Keratinocyte (primary cell): ENCODE measurements at regions not wholly inside any gene's neighbourhood (a gene's known extent, or its start where the extent isn't known, plus 50 kb on each side); places are given as distances from the start of the nearest gene placed in this dataset.
A peak's percentile ranks its signal among the peaks of the same experiment; 100 is the strongest.

ENCODE experiments used
- DNase-seq: peaks from one replicate; pipeline ENCODE4 v3.0.0-alpha.2; 2011; ENCODE audit warnings: low read depth, missing footprints, low spot score
- FAIRE-seq: peaks from 2 replicates; lab custom pipeline; 2011; peaks lifted over from hg19 to GRCh38; lab: Jason Lieb, UNC
- H2AFZ ChIP-seq: 2 replicates; pipeline ENCODE4 v1.6.0; 2012; ENCODE audit warnings: low read length, control low read depth, inconsistent platforms; ENCODE audit not compliant: control insufficient read depth
- H3K27ac ChIP-seq: 2 replicates; pipeline ENCODE4 v1.5.1; 2011; ENCODE audit warnings: low read length; ENCODE audit not compliant: control insufficient read depth, insufficient read depth
- H3K27me3 ChIP-seq: 3 replicates; pipeline ENCODE4 v1.6.0; 2011; ENCODE audit warnings: low read length; ENCODE audit not compliant: control insufficient read depth, insufficient read depth; ENCODE audit errors: extremely low read depth
- H3K36me3 ChIP-seq, 2 experiments: 2 replicates in 1 of 2; 3 replicates in 1 of 2; pipeline ENCODE4 v1.5.1; 2011; ENCODE audit warnings: low read length in 2 of 2, mild to moderate bottlenecking in 1 of 2; ENCODE audit not compliant: control insufficient read depth in 2 of 2, insufficient read depth in 2 of 2; ENCODE audit errors: extremely low read depth in 1 of 2
- H3K4me1 ChIP-seq: 3 replicates; pipeline ENCODE4 v1.5.1; 2011; ENCODE audit warnings: low read length; ENCODE audit not compliant: control insufficient read depth, insufficient read depth; ENCODE audit errors: extremely low read depth
- H3K4me2 ChIP-seq: 3 replicates; pipeline ENCODE4 v1.6.0; 2011; ENCODE audit warnings: low read depth, low read length; ENCODE audit not compliant: control insufficient read depth, insufficient read depth; ENCODE audit errors: extremely low read depth
- H3K4me3 ChIP-seq, 3 experiments: fragments of 200-600 bp in 1 of 3; sonication (generic) in 1 of 3; 2 replicates in 2 of 3; 3 replicates in 1 of 3; pipeline ENCODE4 v1.5.1; 2011 to 2016; ENCODE audit warnings: low read length in 3 of 3, mild to moderate bottlenecking in 3 of 3, control low read depth in 2 of 3, inconsistent platforms in 1 of 3, low read depth in 1 of 3, mixed read lengths in 1 of 3, mixed run types in 1 of 3, moderate library complexity in 1 of 3; ENCODE audit not compliant: control insufficient read depth in 2 of 3, insufficient read depth in 2 of 3; ENCODE audit errors: extremely low read depth in 1 of 3
- H3K79me2 ChIP-seq: 2 replicates; pipeline ENCODE4 v1.6.0; 2012; ENCODE audit warnings: low read length; ENCODE audit not compliant: control insufficient read depth, insufficient read depth
- H3K9ac ChIP-seq: 3 replicates; pipeline ENCODE4 v1.6.0; 2011; ENCODE audit warnings: low read length; ENCODE audit not compliant: control insufficient read depth, insufficient read depth; ENCODE audit errors: extremely low read depth
- H3K9me1 ChIP-seq: 3 replicates; pipeline ENCODE4 v1.6.0; 2011; ENCODE audit warnings: low read length; ENCODE audit not compliant: control insufficient read depth, insufficient read depth; ENCODE audit errors: extremely low read depth
- H3K9me3 ChIP-seq: 2 replicates; pipeline ENCODE4 v1.5.1; 2012; ENCODE audit warnings: low read depth, low read length; ENCODE audit not compliant: control insufficient read depth
- H4K20me1 ChIP-seq: 3 replicates; pipeline ENCODE4 v1.6.0; 2011; ENCODE audit warnings: low read length; ENCODE audit not compliant: control insufficient read depth, insufficient read depth; ENCODE audit errors: extremely low read depth
- CTCF ChIP-seq, 3 experiments: IDR thresholded peaks in 1 of 3; conservative IDR thresholded peaks in 1 of 3; optimal IDR thresholded peaks in 1 of 3; 2 replicates in 2 of 3; 3 replicates in 1 of 3; pipeline versions ENCODE3 to v1.5.1; 2011; ENCODE audit warnings: low read length in 3 of 3, mild to moderate bottlenecking in 3 of 3, moderate library complexity in 2 of 3, control low read depth in 1 of 3, inconsistent platforms in 1 of 3; ENCODE audit not compliant: insufficient read depth in 2 of 3; ENCODE audit errors: extremely low read depth in 1 of 3
- EZH2 ChIP-seq: IDR thresholded peaks from one replicate; pipeline ENCODE4 v1.6.1; 2012; ENCODE audit warnings: inconsistent platforms, mild to moderate bottlenecking, low read length, moderate library complexity
- dilution Hi-C: fragments of 300-500 bp; cut with MboI; formaldehyde crosslinking; loops from one replicate; pipeline ENCODE4 v1.7.0; 2020; ENCODE audit warnings: low sequenced_read_pairs; ENCODE audit not compliant: extremely low pct_ligation_motif_present

DNA sequence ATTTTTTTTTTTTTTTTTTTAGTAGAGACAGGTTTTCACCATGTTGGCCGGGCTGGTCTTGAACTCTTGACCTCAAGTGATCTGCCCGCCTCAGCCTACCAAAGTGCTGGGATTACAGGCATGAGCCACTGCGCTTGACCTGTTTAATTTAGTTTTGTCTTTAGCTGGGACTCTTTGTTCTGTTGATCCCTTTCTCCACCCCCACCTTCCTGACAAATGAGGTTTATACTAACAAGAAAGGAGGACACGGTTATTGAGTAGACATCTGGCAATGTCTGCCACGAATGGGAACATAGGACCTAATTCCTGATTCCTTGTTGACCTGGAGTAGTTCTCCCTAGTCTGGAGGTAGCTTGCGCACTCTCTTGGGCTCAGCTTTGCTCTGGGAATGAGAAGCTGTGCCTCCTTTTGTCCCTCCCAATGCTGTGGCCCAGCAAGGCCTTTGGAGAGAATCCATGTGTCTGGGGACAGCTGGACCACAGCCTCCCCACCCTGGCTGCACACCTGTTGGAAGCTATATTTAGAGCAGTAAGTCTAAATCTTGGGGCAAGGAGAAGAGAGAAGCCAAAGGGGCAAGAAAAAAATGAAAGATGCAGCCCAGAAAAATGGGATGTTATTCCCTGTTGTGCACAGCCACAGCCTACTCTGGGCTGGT lies 53.2 kb upstream of the ADPGK start:
- no peak for TF ChIP-seq CTCF (optimal IDR thresholded peaks at IDR 0.05 in 1 of 3, IDR thresholded peaks at IDR 0.05 in 1 of 3, conservative IDR thresholded peaks at IDR 0.05 in 1 of 3; ENCODE audit: extremely low read depth in 1 of 3, insufficient read depth in 2 of 3, low read length in 3 of 3)
- TF ChIP-seq EZH2 = no peak
- Histone ChIP-seq H3K4me1 (no peaks in the 10 kb centered on the region), H3K79me2 (no peaks in the 10 kb centered on the region), H3K9me3 (no peaks in the 10 kb centered on the region), H3K4me2 (no peak overlapping the region), H2AFZ (no peak overlapping the region), H3K27me3 (peaks cover 8% of the 10 kb centered on the region), H3K9me1 (no peaks in the 10 kb centered on the region), H4K20me1 (no peaks in the 10 kb centered on the region), H3K27ac (no peak overlapping the region), H3K4me3 (no peak overlapping the region), H3K9ac (no peak overlapping the region), H3K36me3 (no peaks in the 10 kb centered on the region)
- dilution Hi-C loops = no loop called here
- FAIRE-seq = no peak
- no peak for DNase-seq

DNA sequence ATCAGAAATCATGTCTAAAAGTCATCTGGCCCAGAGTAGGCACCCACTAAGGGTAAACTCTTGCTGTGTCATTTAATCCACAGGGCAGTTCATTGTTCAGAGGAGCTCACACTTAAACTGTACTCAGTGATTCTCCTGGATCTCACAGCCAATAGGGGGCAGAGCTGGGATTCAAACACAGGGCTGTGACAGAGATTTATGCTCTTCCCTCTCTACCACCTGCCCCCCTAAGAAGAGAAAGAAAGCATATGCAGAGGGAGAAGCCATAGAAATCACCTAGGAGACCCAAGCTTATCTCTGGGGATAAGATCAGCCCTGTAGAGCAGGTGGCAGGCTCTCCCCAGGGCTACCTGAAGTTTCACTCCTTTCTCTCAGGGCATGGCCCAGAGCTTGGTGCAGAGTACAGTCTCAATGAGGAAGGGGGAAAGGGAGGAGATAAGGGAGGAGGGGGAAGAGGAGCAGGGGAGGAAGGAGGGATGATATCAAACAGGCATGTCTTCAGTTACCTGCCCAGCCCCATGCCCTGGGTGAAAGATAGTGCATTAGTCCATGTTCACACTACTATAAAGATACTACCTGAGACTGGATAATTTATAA lies 51.8 kb upstream of the ADPGK start:
- Histone ChIP-seq H3K27ac (no peak overlapping the region), H3K4me3 (no peak overlapping the region), H3K4me1 (no peaks in the 10 kb centered on the region), H2AFZ (no peak overlapping the region), H3K9me3 (no peaks in the 10 kb centered on the region), H3K9ac (no peak overlapping the region), H3K4me2 (no peak overlapping the region), H3K79me2 (no peaks in the 10 kb centered on the region), H3K9me1 (no peaks in the 10 kb centered on the region), H3K27me3 (peaks cover 12% of the 10 kb centered on the region), H3K36me3 (no peaks in the 10 kb centered on the region), H4K20me1 (no peaks in the 10 kb centered on the region)
- TF ChIP-seq EZH2 (no peak), CTCF (optimal IDR thresholded peaks at IDR 0.05 in 1 of 3, IDR thresholded peaks at IDR 0.05 in 1 of 3, conservative IDR thresholded peaks at IDR 0.05 in 1 of 3; ENCODE audit: extremely low read depth in 1 of 3, insufficient read depth in 2 of 3, low read length in 3 of 3) (peak; percentile 29 to 53 (median 50))
- no peak for DNase-seq
- dilution Hi-C loops = no loop called here
- FAIRE-seq = no peak
